Esophagus squamous epithelium (tissue), 5 donors: ENCODE measurements at regions not wholly inside any gene's neighbourhood (a gene's known extent, or its start where the extent isn't known, plus 50 kb on each side); places are given as distances from the start of the nearest gene placed in this dataset.
"Not testable (repeated sequence)": the region's sequence is repeated elsewhere in the genome, so short reads cannot be mapped to it uniquely, and the experiment has no call there.

Source experiments
- DNase-seq: peaks from one replicate; lab custom pipeline; 2025; lab: John Stamatoyannopoulos, UW
- H3K27ac ChIP-seq, 4 donors: fragments of 200-600 bp; sonication (generic); one replicate each; pipeline ENCODE4 v1.5.1; 2016 to 2019; ENCODE audit warnings: mild to moderate bottlenecking in 1 of 4
- H3K27me3 ChIP-seq, 4 donors: fragments of 200-600 bp; sonication (generic); 1 replicate in 3 of 4; 2 replicates in 1 of 4; pipeline versions ENCODE4 v1.5.1 to v1.6.0; 2017 to 2021; ENCODE audit warnings: antibody characterized with exemption in 1 of 4
- H3K36me3 ChIP-seq, 3 donors: fragments of 200-600 bp; sonication (generic); one replicate each; pipeline ENCODE4 v1.5.1; 2016 to 2019
- H3K4me1 ChIP-seq, 3 donors: fragments of 200-600 bp; sonication (generic); one replicate each; pipeline ENCODE4 v1.5.1; 2017 to 2019
- H3K4me3 ChIP-seq, 4 donors: fragments of 200-600 bp; sonication (generic); 1 replicate in 3 of 4; 2 replicates in 1 of 4; pipeline ENCODE4 v1.5.1; 2016 to 2019; ENCODE audit warnings: mild to moderate bottlenecking in 2 of 4, moderate library complexity in 1 of 4
- H3K9me3 ChIP-seq, 3 donors: fragments of 200-600 bp; sonication (generic); one replicate each; pipeline ENCODE4 v1.5.1; 2016 to 2019
- CTCF ChIP-seq, 6 experiments: fragments of 450-650 bp in 4 of 6; fragments of 200-600 bp in 2 of 6; sonication (generic) in 2 of 6; IDR thresholded peaks; one replicate each; pipeline ENCODE4 v1.5.1; 2016 to 2019; ENCODE audit warnings: antibody characterized with exemption in 6 of 6, mild to moderate bottlenecking in 4 of 6, moderate library complexity in 4 of 6
- POLR2A ChIP-seq, 4 donors: fragments of 450-650 bp; IDR thresholded peaks; one replicate each; pipeline ENCODE4 v1.6.1; 2017; ENCODE audit warnings: antibody characterized with exemption in 4 of 4, mild to moderate bottlenecking in 4 of 4, moderate library complexity in 3 of 4
- WGBS, 2 donors: methylation state at CpG; one replicate each; pipeline ENCODE4 v1.1.5; 2018; 5-methylcytosine and 5-hydroxymethylcytosine counted together
- intact Hi-C: fragments of 100-400 bp; cut with DNase I; formaldehyde crosslinking; loops from one replicate; pipeline ENCODE4 v1.15.0; 2022
- donor health status: DM: yes; HTN: yes; CAD: no.

GRCh38 chr16:79946252-79946651, 345.7 kb upstream of the MAF start:
- intact Hi-C loops, result no loop called here
- Histone ChIP-seq H3K36me3 (no peaks in the 10 kb centered on the region), H3K27ac (no peak overlapping the region), H3K4me1 (peaks cover 0 to 4% (median 0%) of the 10 kb centered on the region in 3 donors), H3K4me3 (no peak overlapping the region), H3K27me3 (no peaks in the 10 kb centered on the region), H3K9me3 (no peaks in the 10 kb centered on the region)
- DNase-seq, result no peak
- WGBS, 2 donors, result 89 to 96% methylated on average over 2 of the region's 2 CpGs
- TF ChIP-seq POLR2A (IDR thresholded peaks at IDR 0.05), result no peak
- TF ChIP-seq CTCF (IDR thresholded peaks at IDR 0.05), result no peak

- WGBS, 2 donors, result 55 to 62% methylated on average over 3 of the region's 3 CpGs
Observed at GRCh38 chr16:79943736-79944135, 343.2 kb upstream of the MAF start.

GRCh38 chr16:79938575-79938974, 338.0 kb upstream of the MAF start:
- no peak for DNase-seq
- no peaks in the 10 kb centered on the region for H3K9me3 ChIP-seq
- H3K4me1 ChIP-seq, result no peaks in the 10 kb centered on the region
- H3K36me3 ChIP-seq, result no peaks in the 10 kb centered on the region
- H3K27me3 ChIP-seq, result no peaks in the 10 kb centered on the region
- no peak overlapping the region for H3K4me3 ChIP-seq
- 72 to 85% methylated on average over 4 of the region's 4 CpGs for WGBS, 2 donors
- no peak overlapping the region for H3K27ac ChIP-seq
- intact Hi-C loops, result no loop called here
- no peak for TF ChIP-seq CTCF (IDR thresholded peaks at IDR 0.05)
- no peak for TF ChIP-seq POLR2A (IDR thresholded peaks at IDR 0.05)

More at GRCh38 chr16:79943736-79944135, 343.2 kb upstream of the MAF start:
- intact Hi-C loops, result no loop called here
- Histone ChIP-seq H3K27me3 (no peaks in the 10 kb centered on the region), H3K9me3 (no peaks in the 10 kb centered on the region), H3K4me1 (no peaks in the 10 kb centered on the region), H3K36me3 (no peaks in the 10 kb centered on the region), H3K27ac (no peak overlapping the region), H3K4me3 (no peak overlapping the region)
- no peak for DNase-seq
- no peak for TF ChIP-seq POLR2A (IDR thresholded peaks at IDR 0.05)
- no peak for TF ChIP-seq CTCF (IDR thresholded peaks at IDR 0.05)

- H3K36me3 ChIP-seq, H3K9me3 ChIP-seq, DNase-seq, intact Hi-C loops, H3K27me3 ChIP-seq, H3K4me3 ChIP-seq, H3K27ac ChIP-seq, H3K4me1 ChIP-seq: not testable (repeated sequence)
Observed at GRCh38 chr16:79937671-79938070, 337.1 kb upstream of the MAF start.

GRCh38 chr16:79933603-79934002, 333.1 kb upstream of the MAF start:
- TF ChIP-seq POLR2A (IDR thresholded peaks at IDR 0.05), result no peak
- TF ChIP-seq CTCF (IDR thresholded peaks at IDR 0.05), result no peak
- 76 to 80% methylated on average over 8 of the region's 8 CpGs for WGBS, 2 donors
- intact Hi-C loops, result no loop called here
- H3K36me3 ChIP-seq, result no peaks in the 10 kb centered on the region
- H3K27me3 ChIP-seq, result no peaks in the 10 kb centered on the region
- H3K4me3 ChIP-seq, result no peak overlapping the region
- H3K4me1 ChIP-seq, result peaks cover 0 to 15% (median 0%) of the 10 kb centered on the region in 3 donors
- H3K9me3 ChIP-seq, result no peaks in the 10 kb centered on the region
- no peak overlapping the region for H3K27ac ChIP-seq
- no peak for DNase-seq

GRCh38 chr16:79932572-79932971, 332.0 kb upstream of the MAF start:
- no peaks in the 10 kb centered on the region for H3K9me3 ChIP-seq
- intact Hi-C loops, result no loop called here
- DNase-seq, result no peak

More at GRCh38 chr16:79932572-79932971, 332.0 kb upstream of the MAF start:
- no peak overlapping the region for H3K27ac ChIP-seq
- no peaks in the 10 kb centered on the region for H3K36me3 ChIP-seq
- no peaks in the 10 kb centered on the region for H3K27me3 ChIP-seq
- no peak for TF ChIP-seq POLR2A (IDR thresholded peaks at IDR 0.05)
- no peak for TF ChIP-seq CTCF (IDR thresholded peaks at IDR 0.05)
- 75 to 76% methylated on average over 2 of the region's 2 CpGs for WGBS, 2 donors
- H3K4me1 ChIP-seq, result peaks cover 0 to 15% (median 0%) of the 10 kb centered on the region in 3 donors
- H3K4me3 ChIP-seq, result no peak overlapping the region
